ENCODE measurements at regions not wholly inside any gene's neighbourhood (a gene's known extent, or its start where the extent isn't known, plus 50 kb on each side); places are given as distances from the start of the nearest gene placed in this dataset.

DNA sequence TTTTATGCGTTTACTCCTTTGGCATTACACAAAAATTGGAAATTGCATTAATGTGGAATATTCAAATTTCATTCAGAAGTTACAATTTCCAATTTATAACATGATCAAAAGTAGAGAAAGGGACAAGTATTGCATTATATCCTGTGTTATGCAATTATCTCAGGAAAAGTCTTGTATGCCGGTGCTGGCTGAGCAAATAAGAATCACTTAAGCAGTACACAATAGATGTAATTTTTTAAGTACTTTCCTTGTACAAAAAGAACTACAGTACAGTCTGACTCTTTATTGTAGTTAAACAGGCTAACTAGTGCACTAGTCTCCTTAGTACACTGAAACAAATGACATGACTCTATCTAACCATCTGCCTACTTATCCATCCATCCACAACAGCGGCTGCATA, 493.2 kb upstream of the KCNMB2 start:
- TF ChIP-seq EP300 (IDR thresholded peaks at IDR 0.05) (no peak), CTCF (IDR thresholded peaks at IDR 0.05) (no peak), POLR2A (IDR thresholded peaks at IDR 0.05) (no peak)
- 93 to 98% (median 97%) methylated on average over 3 of the region's 3 CpGs for WGBS, 3 donors
- intact Hi-C loops (cut with DNase I), result no loop called here
- Histone ChIP-seq H3K9me3 (no peaks in the 10 kb centered on the region), H3K4me3 (no peak overlapping the region), H3K4me1 (ENCODE audit: insufficient read depth) (peaks cover 1% of the 10 kb centered on the region), H3K36me3 (no peaks in the 10 kb centered on the region), H3K27me3 (no peaks in the 10 kb centered on the region), H3K27ac (no peak overlapping the region)
- no peak for DNase-seq

- TF ChIP-seq CTCF (IDR thresholded peaks at IDR 0.05), result no peak
- no peak for TF ChIP-seq EP300 (IDR thresholded peaks at IDR 0.05)
- TF ChIP-seq POLR2A (IDR thresholded peaks at IDR 0.05), result no peak
- Histone ChIP-seq H3K4me1 (ENCODE audit: insufficient read depth) (no peaks in the 10 kb centered on the region), H3K27ac (no peak overlapping the region), H3K9me3 (no peaks in the 10 kb centered on the region), H3K27me3 (no peaks in the 10 kb centered on the region), H3K36me3 (no peaks in the 10 kb centered on the region), H3K4me3 (no peak overlapping the region)
- WGBS, 3 donors, result 97% methylated on average over 2 of the region's 2 CpGs
- DNase-seq, result no peak
- intact Hi-C loops (cut with DNase I), result no loop called here
Measured at GRCh38 chr3:178044320-178044719, 491.9 kb upstream of the KCNMB2 start.

DNA sequence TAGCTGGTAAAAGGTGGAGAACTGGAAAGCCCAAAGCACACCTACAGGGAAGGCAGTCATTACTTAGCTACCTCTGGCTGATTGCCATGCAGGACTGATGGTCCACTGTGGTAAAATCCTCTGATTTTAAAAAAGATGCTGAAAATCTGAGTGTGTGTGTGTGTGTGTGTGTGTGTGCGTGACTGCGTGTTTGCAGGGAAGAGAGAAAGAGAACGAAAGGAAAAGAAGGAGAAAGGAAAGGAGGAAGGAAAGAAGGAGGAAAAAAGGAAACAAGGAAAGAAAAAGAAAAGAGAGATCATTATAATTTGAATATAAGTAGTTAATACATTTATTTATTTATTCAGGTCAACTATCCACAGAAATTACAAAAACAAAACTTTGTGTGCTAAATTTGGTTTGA, 488.7 kb upstream of the KCNMB2 start:
- TF ChIP-seq POLR2A (IDR thresholded peaks at IDR 0.05) (no peak), EP300 (IDR thresholded peaks at IDR 0.05) (no peak), CTCF (IDR thresholded peaks at IDR 0.05) (no peak)
- WGBS, 3 donors, result 91 to 94% (median 93%) methylated on average over 3 of the region's 3 CpGs
- Histone ChIP-seq H3K4me3 (no peak overlapping the region), H3K27ac (no peak overlapping the region), H3K36me3 (no peaks in the 10 kb centered on the region), H3K4me1 (ENCODE audit: insufficient read depth) (no peaks in the 10 kb centered on the region), H3K9me3 (no peaks in the 10 kb centered on the region), H3K27me3 (peaks cover 6% of the 10 kb centered on the region)
- intact Hi-C loops (cut with DNase I), result no loop called here
- DNase-seq, result no peak

DNA sequence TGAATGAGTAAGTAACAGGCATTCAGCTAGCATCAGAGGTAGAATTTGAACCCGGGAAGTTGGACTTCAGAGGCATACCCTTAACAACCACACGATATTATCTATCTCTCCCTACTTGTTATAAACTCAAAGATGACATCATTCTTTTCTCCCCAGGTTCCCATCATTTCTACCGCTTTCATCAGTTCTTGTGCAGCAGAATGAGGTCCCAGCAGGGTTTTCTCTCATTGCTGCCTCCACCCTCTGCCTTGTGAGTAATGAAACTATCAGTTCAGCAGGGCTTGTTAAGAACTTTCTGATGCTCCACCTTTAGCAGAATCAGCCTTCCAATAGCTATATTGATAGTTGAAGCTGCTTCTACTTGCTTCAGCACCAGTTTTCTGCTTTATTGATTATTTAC, 487.5 kb upstream of the KCNMB2 start:
- Histone ChIP-seq H3K27ac (no peak overlapping the region), H3K9me3 (no peaks in the 10 kb centered on the region), H3K4me1 (ENCODE audit: insufficient read depth) (no peaks in the 10 kb centered on the region), H3K27me3 (peaks cover 6% of the 10 kb centered on the region), H3K36me3 (no peaks in the 10 kb centered on the region), H3K4me3 (no peak overlapping the region)
- intact Hi-C loops (cut with DNase I), result no loop called here
- WGBS, 3 donors, result 73 to 79% (median 74%) methylated on average over 3 of the region's 3 CpGs
- TF ChIP-seq EP300 (IDR thresholded peaks at IDR 0.05) (no peak), POLR2A (IDR thresholded peaks at IDR 0.05) (no peak), CTCF (IDR thresholded peaks at IDR 0.05) (no peak)
- no peak for DNase-seq

DNA sequence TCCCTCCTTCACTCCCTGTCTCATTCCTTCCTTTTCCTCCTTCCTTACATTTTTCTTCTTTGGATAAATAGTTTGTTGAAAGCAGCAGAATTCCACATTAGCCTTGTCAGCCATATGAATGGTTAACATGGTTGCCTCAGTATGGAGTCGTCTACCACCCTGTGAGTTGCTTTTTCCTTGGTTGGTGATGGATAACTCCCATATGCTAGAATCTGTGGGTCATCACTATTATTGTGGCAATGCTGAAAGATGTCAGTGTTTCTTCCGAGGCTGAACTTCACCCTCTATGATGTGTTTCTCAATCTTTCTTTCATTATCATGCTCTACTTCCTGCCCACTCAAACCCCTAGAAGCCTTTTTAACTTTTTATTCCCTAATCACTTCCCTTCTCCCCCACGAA, 481.8 kb upstream of the KCNMB2 start:
- no peak for TF ChIP-seq POLR2A (IDR thresholded peaks at IDR 0.05)
- TF ChIP-seq CTCF (IDR thresholded peaks at IDR 0.05), result no peak
- no peak for TF ChIP-seq EP300 (IDR thresholded peaks at IDR 0.05)
- Histone ChIP-seq H3K4me3 (no peak overlapping the region), H3K27ac (no peak overlapping the region), H3K9me3 (no peaks in the 10 kb centered on the region), H3K36me3 (no peaks in the 10 kb centered on the region), H3K4me1 (ENCODE audit: insufficient read depth) (peaks cover 3% of the 10 kb centered on the region), H3K27me3 (peaks cover 6% of the 10 kb centered on the region)
- intact Hi-C loops (cut with DNase I), result no loop called here
- 67 to 74% (median 70%) methylated on average over 3 of the region's 3 CpGs for WGBS, 3 donors
- no peak for DNase-seq

All from ovary (tissue), 7 donors.